Skeletal muscle tissue (tissue), 3 donors: ENCODE measurements at regions not wholly inside any gene's neighbourhood (a gene's known extent, or its start where the extent isn't known, plus 50 kb on each side); places are given as distances from the start of the nearest gene placed in this dataset.

Experiments
- H3K27ac ChIP-seq: one replicate; pipeline ENCODE4 v1.7.0; 2013; ENCODE audit warnings: mild to moderate bottlenecking, low read depth, low read length, inconsistent platforms
- H3K27me3 ChIP-seq, 3 donors: one replicate each; pipeline ENCODE4 v1.7.0; 2013; ENCODE audit warnings: low read length in 3 of 3; ENCODE audit not compliant: control insufficient read depth in 3 of 3, insufficient read depth in 3 of 3
- H3K36me3 ChIP-seq, 3 donors: one replicate each; pipeline ENCODE4 v1.7.0; 2013; ENCODE audit warnings: low read length in 3 of 3; ENCODE audit not compliant: control insufficient read depth in 3 of 3, insufficient read depth in 3 of 3
- H3K4me1 ChIP-seq, 3 donors: one replicate each; pipeline ENCODE4 v1.7.0; 2013; ENCODE audit warnings: low read length in 3 of 3, mild to moderate bottlenecking in 3 of 3; ENCODE audit not compliant: control insufficient read depth in 3 of 3, insufficient read depth in 3 of 3
- H3K4me3 ChIP-seq, 3 donors: one replicate each; pipeline ENCODE4 v1.7.0; 2013; ENCODE audit warnings: low read length in 3 of 3
- H3K9ac ChIP-seq, 3 donors: one replicate each; pipeline ENCODE4 v1.7.0; 2013; ENCODE audit warnings: low read length in 3 of 3, mild to moderate bottlenecking in 3 of 3, moderate library complexity in 2 of 3, low read depth in 1 of 3
- H3K9me3 ChIP-seq, 3 donors: one replicate each; pipeline ENCODE4 v1.7.0; 2013; ENCODE audit warnings: low read length in 3 of 3; ENCODE audit not compliant: control insufficient read depth in 3 of 3
- donor health status: Osteomylitis.

- H3K9me3 ChIP-seq: no peaks in the 10 kb centered on the region
- H3K27me3 ChIP-seq: peaks cover 5 to 21% (median 11%) of the 10 kb centered on the region in 3 donors
- no peak overlapping the region for H3K9ac ChIP-seq
- H3K36me3 ChIP-seq: no peaks in the 10 kb centered on the region
- H3K4me1 ChIP-seq: no peaks in the 10 kb centered on the region
- H3K4me3 ChIP-seq: no peak overlapping the region
- no peak overlapping the region for H3K27ac ChIP-seq
These were observed 278.3 kb downstream of the TEX29 start for GRCh38 chr13:111598747-111599146.

GRCh38 chr13:111599791-111600190 is 279.3 kb downstream of the TEX29 start:
- Histone ChIP-seq H3K9me3 (no peaks in the 10 kb centered on the region), H3K9ac (no peak overlapping the region), H3K4me3 (no peak overlapping the region), H3K36me3 (no peaks in the 10 kb centered on the region), H3K4me1 (no peaks in the 10 kb centered on the region), H3K27me3 (peaks cover 5 to 21% (median 11%) of the 10 kb centered on the region in 3 donors), H3K27ac (no peak overlapping the region)

GRCh38 chr13:111602874-111603273 is 282.4 kb downstream of the TEX29 start:
- Histone ChIP-seq H3K9ac (no peak overlapping the region), H3K4me1 (no peaks in the 10 kb centered on the region), H3K4me3 (no peak overlapping the region), H3K36me3 (no peaks in the 10 kb centered on the region), H3K9me3 (no peaks in the 10 kb centered on the region), H3K27ac (no peak overlapping the region), H3K27me3 (peaks cover 3 to 25% (median 5%) of the 10 kb centered on the region in 3 donors)

GRCh38 chr13:111604097-111604496 is 283.7 kb downstream of the TEX29 start:
- Histone ChIP-seq H3K4me3 (no peak overlapping the region), H3K27me3 (peaks cover 3 to 19% (median 5%) of the 10 kb centered on the region in 3 donors), H3K27ac (no peak overlapping the region), H3K4me1 (no peaks in the 10 kb centered on the region), H3K36me3 (no peaks in the 10 kb centered on the region), H3K9ac (no peak overlapping the region), H3K9me3 (no peaks in the 10 kb centered on the region)

GRCh38 chr13:111608556-111608955 is 288.1 kb downstream of the TEX29 start:
- no peak overlapping the region for H3K4me3 ChIP-seq
- no peaks in the 10 kb centered on the region for H3K4me1 ChIP-seq
- peaks cover 0 to 21% (median 0%) of the 10 kb centered on the region in 3 donors for H3K27me3 ChIP-seq
- H3K27ac ChIP-seq: no peak overlapping the region
- H3K36me3 ChIP-seq: no peaks in the 10 kb centered on the region
- peaks cover 0 to 3% (median 0%) of the 10 kb centered on the region in 3 donors for H3K9me3 ChIP-seq
- no peak overlapping the region for H3K9ac ChIP-seq

GRCh38 chr13:111609631-111610030 is 289.2 kb downstream of the TEX29 start:
- Histone ChIP-seq H3K9me3 (peaks cover 0 to 3% (median 0%) of the 10 kb centered on the region in 3 donors), H3K4me3 (no peak overlapping the region), H3K27me3 (peaks cover 0 to 25% (median 0%) of the 10 kb centered on the region in 3 donors), H3K36me3 (no peaks in the 10 kb centered on the region), H3K9ac (no peak overlapping the region), H3K4me1 (no peaks in the 10 kb centered on the region), H3K27ac (no peak overlapping the region)

- Histone ChIP-seq H3K27ac (no peak overlapping the region), H3K4me3 (no peak overlapping the region), H3K27me3 (peaks cover 0 to 25% (median 0%) of the 10 kb centered on the region in 3 donors), H3K9ac (no peak overlapping the region), H3K36me3 (no peaks in the 10 kb centered on the region), H3K9me3 (peaks cover 0 to 3% (median 0%) of the 10 kb centered on the region in 3 donors), H3K4me1 (no peaks in the 10 kb centered on the region)
These were observed 289.6 kb downstream of the TEX29 start for GRCh38 chr13:111610081-111610480.

- H3K9me3 ChIP-seq: peaks cover 0 to 3% (median 0%) of the 10 kb centered on the region in 3 donors
- no peak overlapping the region for H3K4me3 ChIP-seq
- peaks cover 0 to 25% (median 0%) of the 10 kb centered on the region in 3 donors for H3K27me3 ChIP-seq
- H3K9ac ChIP-seq: no peak overlapping the region
- no peak overlapping the region for H3K27ac ChIP-seq
- no peaks in the 10 kb centered on the region for H3K36me3 ChIP-seq
- no peaks in the 10 kb centered on the region for H3K4me1 ChIP-seq
These were observed 290.4 kb downstream of the TEX29 start for GRCh38 chr13:111610879-111611278.

GRCh38 chr13:111611651-111612050 is 291.2 kb downstream of the TEX29 start:
- Histone ChIP-seq H3K9ac (no peak overlapping the region), H3K36me3 (no peaks in the 10 kb centered on the region), H3K9me3 (peaks cover 0 to 3% (median 0%) of the 10 kb centered on the region in 3 donors), H3K27ac (no peak overlapping the region), H3K27me3 (peaks cover 0 to 27% (median 0%) of the 10 kb centered on the region in 3 donors), H3K4me1 (no peaks in the 10 kb centered on the region), H3K4me3 (no peak overlapping the region)

- Histone ChIP-seq H3K4me1 (no peaks in the 10 kb centered on the region), H3K27me3 (peaks cover 0 to 23% (median 0%) of the 10 kb centered on the region in 3 donors), H3K4me3 (no peak overlapping the region), H3K36me3 (no peaks in the 10 kb centered on the region), H3K9ac (no peak overlapping the region), H3K27ac (no peak overlapping the region), H3K9me3 (peaks cover 0 to 3% (median 0%) of the 10 kb centered on the region in 3 donors)
These were observed 292.4 kb downstream of the TEX29 start for GRCh38 chr13:111612886-111613285.
